Muscle of leg (tissue), 3 donors: ENCODE measurements at regions not wholly inside any gene's neighbourhood (a gene's known extent, or its start where the extent isn't known, plus 50 kb on each side); places are given as distances from the start of the nearest gene placed in this dataset.

Experiments
- DNase-seq: peaks from one replicate; pipeline ENCODE4 v3.0.0; 2013
- H3K27ac ChIP-seq: one replicate; pipeline ENCODE4 v1.5.1; 2013; ENCODE audit warnings: mild to moderate bottlenecking, low read length, control low read depth
- H3K27me3 ChIP-seq: one replicate; pipeline ENCODE4 v1.6.1; 2013; ENCODE audit warnings: low read length; ENCODE audit not compliant: control insufficient read depth, insufficient read depth
- H3K36me3 ChIP-seq: one replicate; pipeline ENCODE4 v1.6.1; 2013; ENCODE audit warnings: low read length; ENCODE audit not compliant: control insufficient read depth, insufficient read depth
- H3K4me1 ChIP-seq: one replicate; pipeline ENCODE4 v1.6.1; 2013; ENCODE audit warnings: low read length; ENCODE audit not compliant: control insufficient read depth, insufficient read depth
- H3K4me3 ChIP-seq: one replicate; pipeline ENCODE4 v1.5.1; 2013; ENCODE audit warnings: low read length, control low read depth
- H3K9me3 ChIP-seq: replicated peaks from 2 replicates; pipeline ENCODE4 v1.6.1; 2013; ENCODE audit warnings: low read depth, low read length; ENCODE audit not compliant: control insufficient read depth
- WGBS: methylation state at CpG from one replicate; pipeline ENCODE4 v1.1.5; 2013; ENCODE audit warnings: missing lambda C conversion rate; ENCODE audit not compliant: insufficient coverage; 5-methylcytosine and 5-hydroxymethylcytosine counted together

DNA sequence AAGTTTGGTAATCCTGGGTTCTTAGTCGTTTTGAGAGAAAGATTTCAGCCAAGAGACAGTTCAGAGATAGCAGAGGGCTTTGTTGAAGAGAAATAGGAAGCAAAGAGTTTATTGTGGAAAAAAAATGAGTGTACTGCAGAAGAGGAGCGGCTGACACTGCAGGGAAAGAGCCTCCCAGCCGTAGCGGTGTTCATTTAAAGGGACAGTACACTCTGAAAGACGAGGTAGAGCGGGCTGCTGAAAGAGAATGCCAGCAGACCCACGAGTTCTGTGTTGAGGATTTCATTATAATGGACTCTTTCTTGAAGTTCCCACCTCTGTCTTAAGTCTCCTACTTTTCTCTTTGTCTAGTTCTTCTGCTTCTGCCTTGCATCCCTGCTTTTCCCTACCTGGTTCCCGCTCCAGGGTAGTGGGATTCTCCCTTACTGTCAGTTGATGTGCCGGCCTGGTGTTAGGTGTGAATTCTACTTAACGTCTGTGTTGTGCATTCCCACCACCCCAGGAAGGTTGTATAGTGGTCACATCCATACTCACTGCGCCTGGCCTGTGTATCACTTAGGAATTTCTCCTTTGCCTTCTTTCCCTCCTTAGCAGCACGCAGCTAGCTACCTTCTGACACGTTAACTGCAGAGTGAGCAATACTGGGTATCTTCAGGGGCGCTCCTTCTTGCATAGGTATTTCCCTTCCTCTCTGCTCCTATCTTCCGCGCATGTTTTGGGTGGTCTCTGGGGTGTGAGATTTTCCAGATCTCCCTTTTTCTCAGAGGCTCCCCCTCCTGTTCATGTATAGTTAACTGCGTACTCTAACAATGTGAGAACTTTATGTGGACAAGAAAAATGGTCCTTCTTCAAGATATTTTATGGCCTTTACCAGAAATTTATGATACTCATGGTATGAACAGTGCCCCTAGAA lies 164.5 kb downstream of the PTH2R start:
- H3K9me3 ChIP-seq = no peaks in the 10 kb centered on the region
- no peaks in the 10 kb centered on the region for H3K4me1 ChIP-seq
- 27% methylated on average over 7 of the region's 17 CpGs for WGBS
- DNase-seq = no peak
- H3K27me3 ChIP-seq = no peaks in the 10 kb centered on the region
- H3K27ac ChIP-seq = no peak overlapping the region
- no peaks in the 10 kb centered on the region for H3K36me3 ChIP-seq
- H3K4me3 ChIP-seq = no peak overlapping the region

DNA sequence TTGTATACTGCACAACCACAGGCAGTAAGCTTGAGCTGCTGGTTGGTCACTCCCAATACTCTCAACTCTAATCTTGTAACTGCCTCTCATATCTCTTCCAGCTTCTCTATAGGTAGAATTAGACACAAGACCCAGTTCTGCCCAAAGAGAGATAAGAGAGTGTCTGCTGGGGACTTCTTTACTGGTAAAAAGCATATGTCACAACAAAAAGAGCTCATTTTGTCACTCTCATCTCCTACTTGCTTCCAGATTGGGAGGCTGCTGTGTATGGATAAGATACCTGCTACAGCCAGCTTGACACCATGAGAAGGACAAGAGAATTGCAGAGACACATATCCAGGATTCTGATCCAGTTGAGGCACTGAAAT lies 165.2 kb downstream of the PTH2R start:
- Histone ChIP-seq H3K36me3 (no peaks in the 10 kb centered on the region), H3K4me1 (no peaks in the 10 kb centered on the region), H3K9me3 (no peaks in the 10 kb centered on the region), H3K27me3 (no peaks in the 10 kb centered on the region), H3K4me3 (no peak overlapping the region), H3K27ac (no peak overlapping the region)
- DNase-seq = no peak

DNA sequence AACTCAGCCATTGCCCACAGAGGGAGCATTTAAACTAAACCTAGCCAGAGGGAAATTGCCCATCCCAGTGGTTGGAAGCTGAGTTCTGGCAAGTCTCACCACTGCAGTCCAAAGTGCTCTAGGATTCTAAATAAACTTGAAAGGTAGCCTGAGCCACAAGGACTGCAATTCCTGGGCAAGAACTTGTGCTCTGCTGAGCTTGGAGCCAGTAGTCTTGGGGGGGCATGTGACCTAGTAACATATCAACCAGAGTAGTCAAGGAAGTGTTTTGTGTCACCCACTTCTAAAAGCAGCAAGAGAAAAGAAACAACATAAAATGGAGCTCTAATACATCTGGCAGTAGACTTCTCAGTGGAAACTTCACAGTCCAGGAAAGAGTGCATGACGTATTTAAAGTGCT lies 167.0 kb downstream of the PTH2R start:
- no peaks in the 10 kb centered on the region for H3K27me3 ChIP-seq
- WGBS = 86% methylated on average over 1 of the region's 1 CpG
- no peaks in the 10 kb centered on the region for H3K36me3 ChIP-seq
- peak; percentile 61 for DNase-seq
- no peak overlapping the region for H3K4me3 ChIP-seq
- no peaks in the 10 kb centered on the region for H3K4me1 ChIP-seq
- H3K9me3 ChIP-seq = peaks cover 3% of the 10 kb centered on the region
- H3K27ac ChIP-seq = no peak overlapping the region

- no CpG with 5 or more reads among the region's 1 CpG for WGBS
- H3K27me3 ChIP-seq = no peaks in the 10 kb centered on the region
- H3K4me3 ChIP-seq = no peak overlapping the region
- H3K4me1 ChIP-seq = no peaks in the 10 kb centered on the region
- no peak overlapping the region for H3K27ac ChIP-seq
- H3K9me3 ChIP-seq = peaks cover 3% of the 10 kb centered on the region
- H3K36me3 ChIP-seq = no peaks in the 10 kb centered on the region
- DNase-seq = no peak
These were observed 173.1 kb downstream of the PTH2R start for GRCh38 chr2:208579678-208580077.

GRCh38 chr2:208584378-208584985 lies 177.9 kb downstream of the PTH2R start:
- H3K36me3 ChIP-seq = no peaks in the 10 kb centered on the region
- H3K27me3 ChIP-seq = no peaks in the 10 kb centered on the region
- WGBS = 27% methylated on average over 2 of the region's 5 CpGs
- H3K27ac ChIP-seq = no peak overlapping the region
- no peak overlapping the region for H3K4me3 ChIP-seq
- H3K9me3 ChIP-seq = no peaks in the 10 kb centered on the region
- H3K4me1 ChIP-seq = no peaks in the 10 kb centered on the region
- no peak for DNase-seq

- H3K4me3 ChIP-seq = no peak overlapping the region
- DNase-seq = no peak
- no CpG with 5 or more reads among the region's 2 CpGs for WGBS
- H3K9me3 ChIP-seq = no peaks in the 10 kb centered on the region
- H3K4me1 ChIP-seq = no peaks in the 10 kb centered on the region
- H3K36me3 ChIP-seq = no peaks in the 10 kb centered on the region
- H3K27ac ChIP-seq = no peak overlapping the region
- no peaks in the 10 kb centered on the region for H3K27me3 ChIP-seq
These were observed 179.9 kb downstream of the PTH2R start for GRCh38 chr2:208586516-208586915.

GRCh38 chr2:208594642-208595385 lies 188.2 kb downstream of the PTH2R start:
- H3K4me3 ChIP-seq = no peak overlapping the region
- peaks cover 1% of the 10 kb centered on the region for H3K9me3 ChIP-seq
- no peak for DNase-seq
- no peaks in the 10 kb centered on the region for H3K27me3 ChIP-seq
- no peak overlapping the region for H3K27ac ChIP-seq
- no peaks in the 10 kb centered on the region for H3K36me3 ChIP-seq
- no peaks in the 10 kb centered on the region for H3K4me1 ChIP-seq

- Histone ChIP-seq H3K27me3 (no peaks in the 10 kb centered on the region), H3K9me3 (peaks cover 3% of the 10 kb centered on the region), H3K4me3 (no peak overlapping the region), H3K27ac (no peak overlapping the region), H3K36me3 (no peaks in the 10 kb centered on the region), H3K4me1 (no peaks in the 10 kb centered on the region)
- no peak for DNase-seq
- WGBS = 60% methylated on average over 1 of the region's 3 CpGs
These were observed 189.0 kb downstream of the PTH2R start for GRCh38 chr2:208595386-208596275.

GRCh38 chr2:208607694-208608093 lies 201.1 kb downstream of the PTH2R start:
- no CpG with 5 or more reads among the region's 4 CpGs for WGBS
- Histone ChIP-seq H3K9me3 (no peaks in the 10 kb centered on the region), H3K27me3 (no peaks in the 10 kb centered on the region), H3K4me3 (no peak overlapping the region), H3K36me3 (no peaks in the 10 kb centered on the region), H3K4me1 (no peaks in the 10 kb centered on the region), H3K27ac (no peak overlapping the region)
- no peak for DNase-seq
